ENCODE measurements at regions not wholly inside any gene's neighbourhood (a gene's known extent, or its start where the extent isn't known, plus 50 kb on each side); places are given as distances from the start of the nearest gene placed in this dataset.

- DNase-seq: no peak
Measured at GRCh38 chr12:45590646-45591045, 138.9 kb upstream of the ARID2 start.

- no peak for DNase-seq
Measured at GRCh38 chr12:45591635-45592034, 137.9 kb upstream of the ARID2 start.

GRCh38 chr12:45596366-45596765 is 133.1 kb upstream of the ARID2 start:
- no peak for DNase-seq

GRCh38 chr12:45598336-45598735 is 131.2 kb upstream of the ARID2 start:
- no peak for DNase-seq

- no peak for DNase-seq
Measured at GRCh38 chr12:45598761-45599160, 130.7 kb upstream of the ARID2 start.

- no peak for DNase-seq
Measured at GRCh38 chr12:45599196-45599595, 130.3 kb upstream of the ARID2 start.

- no peak for DNase-seq
Measured at GRCh38 chr12:45601390-45601789, 128.1 kb upstream of the ARID2 start.

- DNase-seq: no peak
Measured at GRCh38 chr12:45601888-45602287, 127.6 kb upstream of the ARID2 start.

GRCh38 chr12:45605624-45606023 is 123.9 kb upstream of the ARID2 start:
- DNase-seq: no peak

GRCh38 chr12:45611061-45611460 is 118.4 kb upstream of the ARID2 start:
- no peak for DNase-seq

- DNase-seq: no peak
Measured at GRCh38 chr12:45611495-45611894, 118.0 kb upstream of the ARID2 start.

- no peak for DNase-seq
Measured at GRCh38 chr12:45612044-45612794, 117.3 kb upstream of the ARID2 start.

GRCh38 chr12:45613296-45613695 is 116.2 kb upstream of the ARID2 start:
- DNase-seq: no peak

GRCh38 chr12:45613855-45614254 is 115.7 kb upstream of the ARID2 start:
- DNase-seq: no peak

GRCh38 chr12:45615268-45615667 is 114.2 kb upstream of the ARID2 start:
- no peak for DNase-seq

- DNase-seq: no peak
Measured at GRCh38 chr12:45619736-45620135, 109.8 kb upstream of the ARID2 start.

- no peak for DNase-seq
Measured at GRCh38 chr12:45621703-45622102, 107.8 kb upstream of the ARID2 start.

GRCh38 chr12:45622210-45622937 is 107.1 kb upstream of the ARID2 start:
- DNase-seq: no peak

- no peak for DNase-seq
Measured at GRCh38 chr12:45623221-45623620, 106.3 kb upstream of the ARID2 start.

GRCh38 chr12:45623940-45624339 is 105.6 kb upstream of the ARID2 start:
- DNase-seq: no peak

- no peak for DNase-seq
Measured at GRCh38 chr12:45626965-45627364, 102.5 kb upstream of the ARID2 start.

GRCh38 chr12:45627407-45628069 is 102.0 kb upstream of the ARID2 start:
- no peak for DNase-seq

- DNase-seq: no peak
Measured at GRCh38 chr12:45629292-45629691, 100.2 kb upstream of the ARID2 start.

GRCh38 chr12:45633733-45634132 is 95.8 kb upstream of the ARID2 start:
- DNase-seq: no peak
